B cell (primary cell): ENCODE measurements at regions not wholly inside any gene's neighbourhood (a gene's known extent, or its start where the extent isn't known, plus 50 kb on each side); places are given as distances from the start of the nearest gene placed in this dataset.

ENCODE experiments used
- ATAC-seq: fragments of 200-7000 bp; cut with Tn5 transposase; one replicate; pipeline ENCODE4 v1.10.0; 2021; ENCODE audit warnings: low read depth, mild to moderate bottlenecking, moderate number of reproducible peaks, moderate library complexity
- CTCF ChIA-PET: fragments of 350-600 bp; sonication (Branson Sonifier 250); formaldehyde crosslinking; loops from one replicate; lab custom pipeline; 2021; ENCODE audit warnings: antibody characterized with exemption, inconsistent platforms; lab: Charles Lee
- POLR2A ChIA-PET: fragments of 350-600 bp; sonication (Branson Sonifier 250); formaldehyde crosslinking; loops from one replicate; lab custom pipeline; 2021; ENCODE audit warnings: antibody characterized with exemption; lab: Charles Lee
- DNase-seq: peaks from one replicate; pipeline ENCODE4 v3.0.0; 2013
- H2AFZ ChIP-seq: 2 replicates; pipeline ENCODE4 v1.6.1; 2012; ENCODE audit warnings: mild to moderate bottlenecking, low read depth, low read length; ENCODE audit not compliant: insufficient read depth, poor library complexity, severe bottlenecking
- H3K27ac ChIP-seq, 2 donors: 1 replicate in 1 of 2; 2 replicates in 1 of 2; pipeline ENCODE4 v1.5.1; 2012 to 2013; ENCODE audit warnings: low read length in 2 of 2, mild to moderate bottlenecking in 2 of 2, moderate library complexity in 1 of 2
- H3K27me3 ChIP-seq, 4 experiments: fragments of 200-600 bp in 1 of 4; sonication (generic) in 1 of 4; replicated peaks in 1 of 4; 1 replicate in 2 of 4; 2 replicates in 2 of 4; pipeline versions ENCODE4 v1.6.1 to v1.7.0; 2013 to 2016; ENCODE audit warnings: low read length in 3 of 4, mild to moderate bottlenecking in 2 of 4, mixed read lengths in 1 of 4, moderate library complexity in 1 of 4; ENCODE audit not compliant: insufficient read depth in 4 of 4, control insufficient read depth in 3 of 4; ENCODE audit errors: control extremely low read depth in 1 of 4
- H3K36me3 ChIP-seq, 2 experiments: replicated peaks in 1 of 2; 1 replicate in 1 of 2; 2 replicates in 1 of 2; pipeline versions ENCODE4 v1.6.1 to v1.7.1; 2013; ENCODE audit warnings: low read length in 1 of 2; ENCODE audit not compliant: insufficient read depth in 2 of 2, control insufficient read depth in 1 of 2; ENCODE audit errors: control extremely low read depth in 1 of 2, extremely low read depth in 1 of 2
- H3K4me1 ChIP-seq, 2 donors: fragments of 200-600 bp in 1 of 2; sonication (generic) in 1 of 2; 1 replicate in 1 of 2; 2 replicates in 1 of 2; pipeline versions ENCODE4 v1.5.1 to v1.6.1; 2013 to 2017; ENCODE audit warnings: low read length in 2 of 2; ENCODE audit not compliant: control insufficient read depth in 2 of 2, insufficient read depth in 2 of 2
- H3K4me2 ChIP-seq: replicated peaks from 2 replicates; pipeline ENCODE3; 2012; ENCODE audit warnings: mild to moderate bottlenecking, low read depth, low read length; ENCODE audit not compliant: poor library complexity, severe bottlenecking
- H3K4me3 ChIP-seq, 5 experiments: fragments of 200-600 bp in 1 of 5; sonication (generic) in 1 of 5; 1 replicate in 3 of 5; 2 replicates in 2 of 5; pipeline versions ENCODE4 v1.5.1 to v1.7.0; 2011 to 2016; ENCODE audit warnings: low read length in 4 of 5, mild to moderate bottlenecking in 4 of 5, low read depth in 2 of 5, control low read depth in 1 of 5, moderate library complexity in 1 of 5; ENCODE audit not compliant: insufficient read depth in 1 of 5; ENCODE audit errors: control extremely low read depth in 1 of 5, extremely low read depth in 1 of 5
- H3K79me2 ChIP-seq: fragments of 200-600 bp; sonication (generic); one replicate; pipeline ENCODE4 v1.6.0; 2016; ENCODE audit warnings: low read length; ENCODE audit not compliant: control insufficient read depth, insufficient read depth
- H3K9ac ChIP-seq: fragments of 200-600 bp; sonication (generic); 2 replicates; pipeline ENCODE4 v1.6.1; 2017; ENCODE audit warnings: mild to moderate bottlenecking, low read length, moderate library complexity
- H3K9me3 ChIP-seq, 3 donors: one replicate each; pipeline versions ENCODE4 v1.6.1 to v1.7.1; 2013; ENCODE audit warnings: low read length in 2 of 3; ENCODE audit not compliant: control insufficient read depth in 2 of 3, insufficient read depth in 1 of 3; ENCODE audit errors: control extremely low read depth in 1 of 3
- H4K20me1 ChIP-seq: 2 replicates; pipeline ENCODE4 v1.6.0; 2012; ENCODE audit warnings: mild to moderate bottlenecking, low read length; ENCODE audit not compliant: insufficient read depth, control insufficient read depth, poor library complexity, severe bottlenecking
- H3K27ac Mint-ChIP-seq: one replicate; pipeline ENCODE4 v1.8.0; 2021; ENCODE audit warnings: mixed read lengths
- H3K27me3 Mint-ChIP-seq: one replicate; pipeline ENCODE4 v1.8.0; 2021; ENCODE audit warnings: mixed read lengths
- H3K4me1 Mint-ChIP-seq: one replicate; pipeline ENCODE4 v1.8.0; 2021; ENCODE audit warnings: mixed read lengths
- H3K4me3 Mint-ChIP-seq: one replicate; pipeline ENCODE4 v1.8.0; 2021; ENCODE audit warnings: mixed read lengths
- H3K9me3 Mint-ChIP-seq: one replicate; pipeline ENCODE4 v1.8.0; 2022; ENCODE audit warnings: mixed read lengths; ENCODE audit not compliant: insufficient read depth
- CTCF ChIP-seq: fragments of 200-600 bp; IDR thresholded peaks from one replicate; pipeline ENCODE4 v1.8.0; 2022; ENCODE audit warnings: antibody characterized with exemption, mild to moderate bottlenecking
- EZH2 ChIP-seq: IDR thresholded peaks from 2 replicates; pipeline ENCODE4 v1.6.1; 2012; ENCODE audit warnings: borderline replicate concordance, low read depth, mild to moderate bottlenecking, moderate library complexity, low read length; ENCODE audit not compliant: insufficient read depth, poor library complexity, severe bottlenecking
- WGBS: methylation state at CpG from one replicate; pipeline ENCODE4 v1.1.5; 2013; ENCODE audit warnings: missing lambda C conversion rate; ENCODE audit not compliant: insufficient coverage; 5-methylcytosine and 5-hydroxymethylcytosine counted together
- intact Hi-C: fragments of 100-400 bp; cut with micrococcal nuclease; formaldehyde crosslinking; loops from one replicate; pipeline ENCODE4 v1.10.0; 2022

- no peak overlapping the region for H3K27ac Mint-ChIP-seq
- CTCF ChIA-PET: no interaction called here
- Histone ChIP-seq H3K4me2 (no peak overlapping the region), H3K27me3 (no peaks in the 10 kb centered on the region), H2AFZ (no peak overlapping the region), H4K20me1 (no peaks in the 10 kb centered on the region), H3K36me3 (no peaks in the 10 kb centered on the region), H3K9me3 (peaks cover 0 to 3% (median 0%) of the 10 kb centered on the region in 3 donors), H3K4me3 (no peak overlapping the region), H3K9ac (no peak overlapping the region), H3K27ac (no peak overlapping the region), H3K4me1 (no peaks in the 10 kb centered on the region), H3K79me2 (no peaks in the 10 kb centered on the region)
- DNase-seq: no peak
- ATAC-seq: no peak
- H3K4me3 Mint-ChIP-seq: no peak overlapping the region
- no peaks in the 10 kb centered on the region for H3K27me3 Mint-ChIP-seq
- TF ChIP-seq CTCF: no peak
- no peak for TF ChIP-seq EZH2
- peaks cover 10% of the 10 kb centered on the region for H3K9me3 Mint-ChIP-seq
- no peaks in the 10 kb centered on the region for H3K4me1 Mint-ChIP-seq
- POLR2A ChIA-PET: no interaction called here
- intact Hi-C loops: no loop called here
Observed at GRCh38 chr5:85741972-85742371, 875.8 kb upstream of the COX7C start.

- Histone ChIP-seq H3K27me3 (no peaks in the 10 kb centered on the region), H3K4me2 (no peak overlapping the region), H3K4me1 (no peaks in the 10 kb centered on the region), H3K79me2 (no peaks in the 10 kb centered on the region), H3K9ac (no peak overlapping the region), H3K27ac (no peak overlapping the region), H2AFZ (no peak overlapping the region), H3K36me3 (no peaks in the 10 kb centered on the region), H4K20me1 (no peaks in the 10 kb centered on the region), H3K4me3 (no peak overlapping the region), H3K9me3 (no peaks in the 10 kb centered on the region)
- DNase-seq: no peak
- ChIA-PET CTCF (no interaction called here), POLR2A (no interaction called here)
- intact Hi-C loops: no loop called here
- no peak for ATAC-seq
- Mint-ChIP-seq H3K4me3 (no peak overlapping the region), H3K27me3 (no peaks in the 10 kb centered on the region), H3K9me3 (peaks cover 8% of the 10 kb centered on the region), H3K4me1 (no peaks in the 10 kb centered on the region), H3K27ac (no peak overlapping the region)
- TF ChIP-seq CTCF: no peak
- no peak for TF ChIP-seq EZH2
- 80% methylated on average over 1 of the region's 1 CpG for WGBS
Observed at GRCh38 chr5:85760519-85760918, 857.2 kb upstream of the COX7C start.
